Cerebellar cortex (tissue), 1 donor: ENCODE measurements at regions not wholly inside any gene's neighbourhood (a gene's known extent, or its start where the extent isn't known, plus 50 kb on each side); places are given as distances from the start of the nearest gene placed in this dataset.

Source experiments
- DNase-seq: peaks from one replicate; pipeline ENCODE4 v3.0.0-alpha.2; 2015; ENCODE audit warnings: low spot score

- DNase-seq, result no peak
Measured at GRCh38 chr1:221431068-221431651, 310.7 kb downstream of the DUSP10 start.

DNA sequence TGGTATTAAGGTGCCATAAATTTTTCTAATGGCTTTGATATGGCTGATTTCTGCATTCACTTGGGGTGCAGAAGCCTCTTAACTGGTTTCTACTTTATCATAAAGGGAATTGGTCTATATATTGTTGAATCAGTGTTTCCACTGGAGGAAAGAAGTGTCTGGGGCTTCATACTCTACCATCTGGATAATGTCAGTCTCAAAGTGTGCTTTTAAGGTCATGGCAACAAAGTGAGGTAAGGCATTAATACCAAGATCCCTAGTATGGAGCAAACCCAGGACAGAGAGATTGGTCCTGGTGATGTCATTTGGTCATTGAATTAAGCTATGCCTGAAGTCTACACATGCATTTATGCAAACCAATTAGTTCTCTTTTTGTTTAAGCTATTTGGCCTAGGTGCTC lies 309.9 kb downstream of the DUSP10 start:
- no peak for DNase-seq

DNA sequence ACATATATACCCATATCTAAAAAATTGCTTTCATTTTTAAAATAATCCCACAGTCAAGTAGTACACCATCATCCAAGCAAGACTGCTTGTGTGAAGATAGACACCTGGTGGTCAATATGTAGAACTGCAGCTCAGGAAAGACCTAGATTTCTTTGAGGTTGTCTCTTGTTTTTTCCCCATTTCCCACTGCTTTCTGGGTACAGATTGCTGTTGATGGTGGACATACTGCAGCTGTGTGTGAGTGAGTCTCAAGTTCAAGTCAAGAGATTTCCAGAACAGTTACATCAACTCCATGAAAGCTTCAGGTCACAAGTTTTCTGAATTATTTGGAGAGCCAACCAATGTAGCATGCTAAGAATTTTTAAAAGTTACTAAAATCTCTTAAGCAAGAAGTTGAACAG lies 306.4 kb downstream of the DUSP10 start:
- DNase-seq, result peak; percentile 38

DNA sequence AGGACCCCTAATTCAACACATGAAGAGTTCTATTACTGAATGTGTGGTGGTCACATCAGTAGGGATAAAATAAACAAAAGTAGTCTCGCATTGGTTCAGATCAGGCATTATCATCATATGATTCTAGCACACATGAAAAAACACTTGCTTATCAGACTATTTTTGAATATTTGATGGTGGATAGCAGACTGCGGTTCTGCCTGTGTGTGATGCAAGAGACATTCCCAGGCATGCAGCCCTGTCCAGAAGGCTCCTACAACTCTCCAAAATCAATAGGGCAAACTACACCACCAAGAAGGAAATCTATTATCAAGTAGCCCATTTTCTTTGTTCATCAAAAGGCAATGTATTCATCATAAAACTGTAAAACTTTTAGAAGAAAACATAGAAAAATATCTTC lies 304.7 kb downstream of the DUSP10 start:
- DNase-seq, result no peak

- no peak for DNase-seq
Measured at GRCh38 chr1:221437926-221438325, 304.0 kb downstream of the DUSP10 start.

- no peak for DNase-seq
Measured at GRCh38 chr1:221439008-221439746, 302.7 kb downstream of the DUSP10 start.

DNA sequence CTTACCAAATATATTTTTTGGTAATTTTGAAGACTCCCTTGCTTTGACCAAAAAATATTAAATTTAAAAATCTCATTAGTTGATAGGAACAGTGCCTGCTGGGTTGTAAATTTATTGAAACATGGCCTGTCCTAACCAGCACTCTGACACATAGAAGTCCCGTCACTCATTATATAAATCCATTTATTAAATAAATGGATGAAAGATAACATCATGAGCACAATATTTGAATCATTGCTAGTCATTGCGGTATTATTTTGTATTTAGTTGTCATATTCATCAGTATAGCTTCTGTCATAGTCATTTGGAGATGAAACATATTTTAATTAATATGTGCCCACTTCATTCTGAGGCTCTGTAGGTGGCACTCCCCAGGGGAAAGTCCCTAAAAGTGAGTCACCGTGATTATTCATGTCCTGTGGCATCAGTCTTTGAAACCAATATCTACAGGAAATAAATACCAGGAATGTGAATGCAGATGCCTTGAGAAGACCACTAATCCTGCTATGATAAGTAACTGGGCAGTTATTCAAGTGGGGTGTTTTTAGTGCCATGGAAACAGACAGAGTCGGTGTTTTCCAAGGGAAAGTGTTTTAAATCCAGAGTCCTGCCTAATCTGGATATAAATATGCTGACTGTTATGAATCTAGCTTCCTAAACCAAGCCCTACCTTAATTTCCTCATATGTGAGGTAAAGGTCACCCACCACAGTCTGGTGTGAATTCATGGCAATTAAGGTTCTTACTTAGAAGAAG lies 302.0 kb downstream of the DUSP10 start:
- DNase-seq, result no peak

DNA sequence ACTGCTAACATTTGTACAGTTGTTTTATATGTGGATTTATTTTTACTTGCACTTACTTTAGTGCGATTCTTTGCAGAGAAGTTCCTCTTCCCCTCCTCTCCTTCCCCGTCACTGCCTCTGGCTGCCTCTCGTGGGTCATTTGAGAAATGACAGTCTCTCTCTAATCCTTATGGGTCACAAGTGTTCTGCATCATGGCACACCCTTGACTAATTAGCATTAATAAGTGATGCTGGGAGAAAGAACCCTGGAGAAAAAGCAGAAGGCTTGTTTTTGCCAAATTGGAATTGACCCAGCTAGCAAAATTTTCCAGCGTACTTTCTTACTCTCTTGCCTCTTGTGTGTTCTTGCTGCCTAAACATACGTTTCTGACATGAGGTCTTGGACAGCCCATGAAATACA lies 301.2 kb downstream of the DUSP10 start:
- no peak for DNase-seq

DNA sequence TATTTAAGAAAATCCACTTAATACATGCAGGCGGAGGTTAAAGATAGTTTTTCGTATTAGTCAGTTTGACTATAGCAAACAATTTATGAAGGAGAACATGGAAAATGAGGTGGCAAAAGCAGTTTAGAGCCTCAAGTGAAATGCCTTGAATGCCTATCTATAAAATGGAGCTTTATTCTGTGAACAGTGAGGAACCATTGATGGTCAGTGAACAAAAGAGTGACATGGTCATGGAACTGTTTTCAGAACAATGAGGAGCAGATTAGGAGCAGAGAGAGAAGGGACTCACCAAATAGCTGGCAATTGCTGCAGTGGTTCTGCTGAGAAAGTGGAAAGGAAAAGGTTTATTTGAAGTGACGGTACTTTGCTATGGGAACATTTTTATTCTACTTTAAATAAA lies 299.8 kb downstream of the DUSP10 start:
- DNase-seq, result no peak

DNA sequence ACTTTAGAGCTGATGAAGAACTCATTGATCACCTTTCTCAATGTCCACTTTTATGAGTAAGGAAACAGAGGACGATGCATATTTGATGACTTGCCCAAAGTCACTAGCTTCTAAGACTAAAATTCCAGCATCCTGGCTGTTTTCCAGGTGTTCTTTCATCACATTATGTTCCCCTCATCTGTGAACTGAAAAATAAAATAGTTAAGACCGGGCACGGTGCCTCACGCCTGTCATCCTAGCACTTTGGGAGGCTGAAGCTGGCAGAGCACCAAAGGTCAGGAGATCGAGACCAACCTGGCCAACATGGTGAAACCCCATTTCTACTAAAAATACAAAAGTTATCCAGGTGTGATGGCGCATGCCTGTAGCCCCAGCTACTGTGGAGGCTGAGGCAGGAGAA lies 297.5 kb downstream of the DUSP10 start:
- DNase-seq, result no peak

DNA sequence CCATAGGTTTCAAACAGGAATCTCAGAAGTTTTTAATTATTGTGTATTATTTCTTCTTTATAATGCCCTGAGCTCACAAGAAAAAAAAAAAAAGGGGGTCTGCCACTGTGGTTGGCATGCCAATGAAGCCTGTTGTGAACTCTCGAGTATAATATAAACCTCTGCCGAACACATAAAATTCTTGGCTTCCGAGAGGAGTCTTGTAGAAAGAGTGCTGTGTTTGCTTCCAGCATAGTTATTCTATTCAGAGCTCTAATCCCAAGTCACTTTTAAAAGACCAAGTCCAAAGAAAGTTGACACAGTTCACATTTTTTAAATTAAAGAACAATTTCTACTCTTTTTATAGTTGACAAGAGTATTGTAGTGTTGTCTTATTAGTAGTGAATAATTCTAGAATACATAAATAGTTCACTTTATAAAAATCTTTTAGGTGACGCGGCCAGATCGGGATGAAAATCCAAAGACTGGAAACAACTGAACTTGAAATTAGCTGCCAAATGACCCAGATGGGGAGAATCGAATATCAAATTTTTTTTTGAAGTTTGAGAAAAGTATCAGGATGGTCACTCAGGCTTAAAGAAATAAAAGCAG lies 293.2 kb downstream of the DUSP10 start:
- DNase-seq, result no peak

GRCh38 chr1:221449194-221449593 lies 292.7 kb downstream of the DUSP10 start:
- DNase-seq, result no peak

DNA sequence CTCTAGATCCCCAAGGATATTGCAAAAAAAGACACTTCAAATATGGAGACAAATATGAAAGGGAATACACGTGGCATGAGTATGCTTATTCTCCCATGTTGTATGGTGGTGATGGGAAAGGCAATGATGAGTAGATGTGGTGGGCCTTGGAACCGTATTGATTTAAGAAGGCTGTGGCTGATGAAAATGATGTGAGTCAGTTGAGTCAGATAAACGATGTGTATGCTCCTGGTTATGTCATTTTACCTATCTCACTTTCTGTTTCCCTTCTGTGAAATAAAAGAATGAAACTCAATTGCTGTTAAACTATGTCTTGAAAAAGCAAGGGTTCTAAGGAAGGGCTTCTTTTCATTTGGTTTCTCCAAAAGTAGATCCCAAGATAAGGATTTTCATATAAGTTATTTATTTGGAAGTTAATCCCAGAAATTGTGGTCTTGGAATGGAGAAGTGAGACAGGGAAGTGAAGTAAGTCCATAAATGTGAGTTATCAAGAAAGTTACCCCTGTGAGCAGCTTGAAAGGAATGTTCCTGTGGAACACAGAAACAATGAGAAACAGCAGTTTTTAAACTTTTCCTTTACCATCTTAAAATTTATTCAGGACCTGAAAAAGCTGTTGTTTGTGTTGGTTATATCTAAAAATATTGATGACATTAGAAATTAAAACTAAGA lies 292.0 kb downstream of the DUSP10 start:
- DNase-seq, result no peak

GRCh38 chr1:221451741-221452140 lies 290.1 kb downstream of the DUSP10 start:
- DNase-seq, result no peak

GRCh38 chr1:221454096-221454495 lies 287.8 kb downstream of the DUSP10 start:
- no peak for DNase-seq

DNA sequence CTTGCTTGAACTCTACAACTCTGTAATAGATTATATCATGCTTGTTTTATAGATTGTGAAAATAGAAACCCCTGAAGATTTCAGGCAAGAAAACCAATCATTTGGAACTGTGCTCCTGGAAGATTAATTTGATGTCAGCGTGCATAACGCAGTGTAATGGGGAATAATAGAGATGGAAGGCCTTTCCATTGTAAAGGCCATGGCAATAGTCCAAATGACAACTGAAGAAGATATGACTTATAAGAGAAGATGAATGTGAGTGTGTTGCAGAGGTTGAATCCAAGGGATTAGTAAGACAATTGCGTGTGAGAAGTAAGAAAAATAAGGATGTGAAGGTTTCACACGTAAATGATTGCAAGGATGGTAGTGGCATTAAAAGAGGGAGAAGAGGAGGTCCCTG lies 285.0 kb downstream of the DUSP10 start:
- no peak for DNase-seq

DNA sequence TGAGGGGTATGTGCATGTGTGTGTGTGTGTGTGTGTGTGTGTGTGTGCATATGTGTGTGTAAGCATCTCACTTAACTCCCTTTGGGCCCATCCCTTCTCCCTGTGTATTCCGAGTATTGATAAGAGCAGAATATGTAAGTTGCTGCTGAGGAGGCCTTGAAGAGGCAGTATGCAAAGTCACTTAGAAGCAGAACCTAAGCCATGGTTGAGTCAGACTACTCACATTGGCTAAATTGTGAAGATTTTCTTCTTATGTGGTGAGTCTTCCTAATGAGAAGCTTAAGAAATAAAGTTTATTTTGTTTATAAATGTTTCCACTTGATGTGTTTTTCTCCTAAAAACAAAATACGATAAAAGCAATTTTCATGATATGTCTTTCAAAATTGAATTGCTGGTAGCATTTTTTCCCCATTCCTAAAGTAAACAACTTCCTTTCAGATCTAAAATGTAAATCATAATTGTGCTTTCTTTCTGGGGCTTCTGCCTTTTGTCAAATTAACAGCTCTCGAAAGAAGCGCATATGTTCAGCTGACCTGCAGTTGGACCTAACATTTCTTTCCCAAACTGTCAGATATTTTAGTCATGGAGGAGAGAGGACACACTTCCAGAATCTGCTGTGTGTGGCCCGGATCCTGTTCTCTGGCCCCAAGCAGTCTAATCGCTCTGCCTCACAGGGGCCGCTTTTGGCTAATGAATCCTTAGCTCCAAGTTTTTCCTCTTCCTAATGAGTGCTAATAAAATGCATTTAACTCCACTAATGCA lies 284.0 kb downstream of the DUSP10 start:
- DNase-seq, result no peak

DNA sequence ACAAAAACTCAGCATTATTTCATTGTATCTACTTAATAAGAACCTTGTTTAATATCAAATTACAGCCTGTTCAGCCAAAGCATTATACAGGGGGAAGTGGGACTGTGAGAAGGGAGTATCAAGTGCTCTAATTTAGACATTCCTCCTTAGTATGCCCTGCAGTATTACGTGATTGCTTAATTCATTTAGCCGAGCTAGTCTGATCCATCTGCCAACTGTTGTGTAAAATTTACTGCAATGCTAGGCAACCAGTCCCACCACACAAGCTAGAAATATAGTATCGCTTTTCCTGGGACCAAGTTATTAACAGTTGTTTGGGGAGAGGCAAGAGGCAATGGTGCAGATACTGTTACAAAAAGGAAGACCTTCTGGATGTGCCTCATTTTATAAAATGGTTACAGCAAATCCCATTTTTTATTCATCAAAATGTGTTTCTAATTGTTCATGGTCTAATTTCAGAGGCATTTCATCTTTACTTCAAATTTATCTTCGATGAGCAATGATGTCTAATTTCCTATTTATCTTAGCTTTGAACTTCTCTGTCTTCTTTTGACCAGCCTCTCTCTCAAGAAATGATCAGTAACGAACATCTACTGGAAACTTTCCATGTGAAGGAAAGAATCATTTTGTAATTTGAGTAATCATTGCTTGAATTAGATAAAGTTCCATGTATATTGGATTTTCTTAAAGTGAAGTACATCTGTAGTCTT lies 283.3 kb downstream of the DUSP10 start:
- no peak for DNase-seq

DNA sequence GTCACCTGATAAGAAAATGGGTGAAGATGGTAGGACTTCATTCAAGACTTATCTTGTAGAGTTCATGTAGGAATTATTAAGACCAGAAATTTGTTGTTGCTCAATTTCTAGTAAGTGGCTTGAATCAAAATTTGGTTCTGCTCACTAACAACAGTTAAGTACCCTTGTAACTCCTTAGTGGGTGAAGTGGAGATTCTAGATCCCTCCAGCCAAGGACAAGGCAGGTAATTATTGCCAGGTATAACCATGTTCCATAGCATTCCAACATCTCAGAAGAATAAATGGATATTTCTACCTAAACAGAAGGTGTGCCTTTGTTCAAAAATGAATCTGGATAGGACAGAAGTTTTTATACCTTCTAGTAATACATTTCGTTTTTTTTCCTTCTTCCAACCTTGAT lies 282.3 kb downstream of the DUSP10 start:
- DNase-seq, result no peak

DNA sequence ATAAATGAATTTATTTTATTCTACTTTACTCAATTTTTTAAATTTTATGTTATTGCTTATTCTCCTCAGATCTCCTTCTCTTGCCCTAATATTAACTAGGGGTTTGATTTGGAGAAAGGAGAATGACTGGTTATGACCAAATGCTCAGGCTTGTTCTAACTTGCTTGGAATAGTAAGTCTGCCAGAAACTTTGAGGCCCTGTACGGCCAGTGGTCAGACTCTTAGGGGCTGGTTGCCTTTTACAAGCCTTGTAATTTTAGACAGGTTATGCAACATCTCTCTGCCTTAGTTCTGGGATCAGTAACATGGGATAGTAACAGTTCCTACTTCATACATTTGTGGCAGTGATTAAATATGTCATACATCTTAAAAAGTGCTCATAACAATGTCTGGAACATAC lies 279.5 kb downstream of the DUSP10 start:
- DNase-seq, result no peak

- no peak for DNase-seq
Measured at GRCh38 chr1:221468546-221468945, 273.3 kb downstream of the DUSP10 start.
